Right ventricle myocardium superior (tissue), 1 donor: ENCODE measurements at regions not wholly inside any gene's neighbourhood (a gene's known extent, or its start where the extent isn't known, plus 50 kb on each side); places are given as distances from the start of the nearest gene placed in this dataset.

Experiments
- ATAC-seq: fragments of 200-7000 bp; cut with Tn5 transposase; one replicate; pipeline ENCODE4 v1.9.1; 2020; ENCODE audit warnings: mild to moderate bottlenecking; ENCODE audit not compliant: poor library complexity
- DNase-seq: peaks from one replicate; pipeline ENCODE4 v3.0.0-alpha.2; 2020
- intact Hi-C: fragments of 100-400 bp; cut with DNase I; formaldehyde crosslinking; loops from one replicate; pipeline ENCODE4 v1.11.2; 2022
- donor health status: DM: no; HTN: yes; CAD: no; lungs with severe emphysema.

GRCh38 chr14:53896726-53897125, 59.9 kb downstream of the BMP4 start:
- ATAC-seq (no peak), DNase-seq (no peak)
- intact Hi-C loops, result no loop called here

- ATAC-seq (no peak), DNase-seq (no peak)
- intact Hi-C loops, result no loop called here
Observed at GRCh38 chr14:53894456-53894855, 62.2 kb downstream of the BMP4 start.

- DNase-seq (no peak), ATAC-seq (no peak)
- intact Hi-C loops, result no loop called here
Observed at GRCh38 chr14:53893374-53893773, 63.3 kb downstream of the BMP4 start.

- intact Hi-C loops, result no loop called here
- DNase-seq, result no peak
- ATAC-seq, result peak; percentile 39
Observed at GRCh38 chr14:53890611-53891101, 66.0 kb downstream of the BMP4 start.

- DNase-seq, result no peak
- ATAC-seq, result no peak
- intact Hi-C loops, result no loop called here
Observed at GRCh38 chr14:53888535-53889386, 67.9 kb downstream of the BMP4 start.

- intact Hi-C loops, result no loop called here
- no peak for ATAC-seq
- no peak for DNase-seq
Observed at GRCh38 chr14:53885136-53885640, 71.4 kb downstream of the BMP4 start.

GRCh38 chr14:53884601-53885000, 72.0 kb downstream of the BMP4 start:
- intact Hi-C loops, result no loop called here
- ATAC-seq, result no peak

GRCh38 chr14:53883739-53884138, 72.9 kb downstream of the BMP4 start:
- DNase-seq, result no peak
- no peak for ATAC-seq
- intact Hi-C loops, result no loop called here

More at GRCh38 chr14:53884601-53885000, 72.0 kb downstream of the BMP4 start:
- no peak for DNase-seq

- no peak for ATAC-seq
- intact Hi-C loops, result no loop called here
- DNase-seq, result no peak
Observed at GRCh38 chr14:53882684-53883083, 73.9 kb downstream of the BMP4 start.

GRCh38 chr14:53881921-53882320, 74.7 kb downstream of the BMP4 start:
- no peak for DNase-seq
- intact Hi-C loops, result no loop called here
- no peak for ATAC-seq

GRCh38 chr14:53881161-53881871, 75.3 kb downstream of the BMP4 start:
- DNase-seq (no peak), ATAC-seq (no peak)
- intact Hi-C loops, result no loop called here

GRCh38 chr14:53880761-53881160, 75.9 kb downstream of the BMP4 start:
- intact Hi-C loops, result no loop called here
- ATAC-seq, result no peak
- no peak for DNase-seq

- ATAC-seq, result peak; percentile 38
- DNase-seq, result no peak
- intact Hi-C loops, result no loop called here
Observed at GRCh38 chr14:53879747-53880146, 76.9 kb downstream of the BMP4 start.

GRCh38 chr14:53879022-53879686, 77.5 kb downstream of the BMP4 start:
- DNase-seq, result no peak
- intact Hi-C loops, result no loop called here

GRCh38 chr14:53875324-53875897, 81.2 kb downstream of the BMP4 start:
- DNase-seq (no peak), ATAC-seq (peak; percentile 71)
- intact Hi-C loops, result loop anchor here (2.0 kb wide), 1 partner anchor 79 kb away; no protein-coding TSS in a partner anchor

More at GRCh38 chr14:53879022-53879686, 77.5 kb downstream of the BMP4 start:
- no peak for ATAC-seq

GRCh38 chr14:53874704-53875103, 81.9 kb downstream of the BMP4 start:
- ATAC-seq (peak; percentile 88), DNase-seq (peak; percentile 56)
- intact Hi-C loops, result loop anchor here (2.0 kb wide), 1 partner anchor 80 kb away; no protein-coding TSS in a partner anchor

- intact Hi-C loops, result no loop called here
- ATAC-seq, result no peak
Observed at GRCh38 chr14:53872681-53873089, 83.9 kb downstream of the BMP4 start.

GRCh38 chr14:53871951-53872350, 84.7 kb downstream of the BMP4 start:
- DNase-seq, result no peak
- intact Hi-C loops, result no loop called here
- no peak for ATAC-seq

More at GRCh38 chr14:53872681-53873089, 83.9 kb downstream of the BMP4 start:
- no peak for DNase-seq

GRCh38 chr14:53871011-53871410, 85.6 kb downstream of the BMP4 start:
- intact Hi-C loops, result no loop called here
- DNase-seq (no peak), ATAC-seq (no peak)
